NCI-H226 (cell line): ENCODE measurements at regions not wholly inside any gene's neighbourhood (a gene's known extent, or its start where the extent isn't known, plus 50 kb on each side); places are given as distances from the start of the nearest gene placed in this dataset.

Experiments
- DNase-seq: peaks from one replicate; pipeline ENCODE4 v3.0.0-alpha.2; 2015

DNA sequence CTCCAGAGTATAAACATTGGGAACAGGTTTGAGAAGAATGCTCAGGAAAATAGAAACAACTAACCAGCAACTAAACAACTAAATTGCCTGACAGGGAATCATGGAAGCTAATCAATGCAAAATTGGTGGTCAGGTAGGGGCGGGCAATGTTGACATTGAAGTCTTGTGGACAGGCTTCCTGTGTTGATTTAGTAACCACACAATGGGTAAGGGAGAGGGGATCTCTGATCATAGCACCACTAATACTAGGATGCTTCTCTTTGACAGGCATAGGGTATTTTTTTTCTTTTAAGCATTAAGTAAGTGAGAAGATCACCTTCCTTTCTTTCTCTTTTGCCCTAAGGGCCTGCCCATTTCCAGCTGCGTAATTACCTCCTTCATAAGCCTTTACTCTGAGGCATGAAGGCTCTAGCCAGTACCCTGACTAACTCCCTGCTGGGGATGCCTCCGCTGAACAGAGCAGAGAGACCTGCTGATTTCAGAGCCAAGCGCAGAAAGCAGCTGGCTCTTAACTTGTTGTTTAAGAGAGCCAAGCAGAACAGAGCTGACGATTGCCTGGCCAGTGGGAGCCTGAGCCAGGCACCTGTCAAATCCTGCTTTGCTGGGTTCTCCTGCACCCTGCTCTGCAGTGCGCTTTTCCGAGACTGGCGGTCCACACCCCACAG is 118.7 kb downstream of the BMP2 start:
- DNase-seq = no peak

DNA sequence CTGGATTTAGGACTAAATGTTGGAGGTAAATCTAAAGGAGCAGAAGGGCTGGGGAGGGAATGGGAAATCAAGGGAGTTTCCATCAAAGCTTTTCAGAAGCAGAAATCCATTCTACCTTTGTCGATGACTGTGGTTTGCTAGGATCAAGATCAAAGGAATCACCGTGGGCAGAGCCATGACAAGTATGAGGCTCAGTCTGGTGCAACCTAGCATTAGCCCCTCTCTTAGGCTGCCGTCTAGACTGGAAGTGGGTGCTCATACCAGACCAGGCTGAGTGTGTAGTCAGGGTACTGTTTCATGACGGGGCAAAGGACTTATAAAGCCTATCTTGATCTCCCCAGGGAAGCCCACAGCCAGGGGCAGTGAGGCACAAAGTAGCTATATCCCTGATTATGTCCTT is 120.5 kb downstream of the BMP2 start:
- DNase-seq = no peak

DNA sequence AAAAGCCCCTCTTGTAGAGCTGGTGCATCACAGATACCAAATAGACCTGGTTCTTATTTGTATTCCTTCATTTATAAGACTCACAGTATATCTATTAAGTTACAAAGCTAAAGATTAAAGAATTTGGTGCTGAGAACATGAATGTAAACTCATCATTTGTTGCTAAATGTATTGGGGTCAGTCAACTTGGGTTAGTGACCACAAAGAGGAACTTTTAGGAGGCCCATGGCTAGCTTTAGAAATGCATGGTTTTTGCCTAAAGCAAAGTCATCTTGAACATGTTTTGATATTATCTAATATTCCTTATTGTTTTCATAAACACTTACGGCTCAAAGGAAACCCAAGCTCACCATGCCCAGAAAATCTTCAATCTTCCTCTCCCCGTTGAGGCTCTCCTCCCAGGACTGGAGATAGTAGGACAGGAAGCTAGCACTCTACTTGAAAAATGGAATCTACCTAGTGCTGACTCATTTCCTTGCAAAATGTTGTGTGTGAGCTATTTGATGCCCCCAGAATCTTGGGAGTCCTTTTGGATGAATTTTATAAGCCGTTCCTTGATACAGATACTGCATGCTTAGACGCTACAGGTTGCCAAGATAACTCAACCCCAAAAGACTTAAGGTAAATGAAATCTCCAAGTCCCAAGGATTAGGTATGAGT is 121.4 kb downstream of the BMP2 start:
- no peak for DNase-seq

DNA sequence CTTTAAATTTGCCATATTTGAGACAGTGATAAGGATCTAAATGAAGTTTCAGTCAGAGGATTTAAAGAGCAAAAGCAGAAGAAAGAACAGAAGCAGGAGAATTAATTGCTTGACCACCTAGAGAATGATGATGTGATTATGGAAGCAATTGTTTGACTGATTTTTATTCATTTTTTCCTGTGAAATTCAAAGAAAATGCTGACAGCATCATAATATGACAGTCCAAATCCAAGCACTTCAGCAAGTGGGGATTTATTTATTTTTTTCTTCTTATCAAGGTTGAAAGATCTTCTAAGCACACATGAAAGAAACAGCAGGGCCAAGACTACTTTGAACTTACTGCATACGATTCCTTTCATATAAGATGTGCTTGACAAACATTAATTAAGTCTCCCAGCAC is 125.2 kb downstream of the BMP2 start:
- DNase-seq = no peak

DNA sequence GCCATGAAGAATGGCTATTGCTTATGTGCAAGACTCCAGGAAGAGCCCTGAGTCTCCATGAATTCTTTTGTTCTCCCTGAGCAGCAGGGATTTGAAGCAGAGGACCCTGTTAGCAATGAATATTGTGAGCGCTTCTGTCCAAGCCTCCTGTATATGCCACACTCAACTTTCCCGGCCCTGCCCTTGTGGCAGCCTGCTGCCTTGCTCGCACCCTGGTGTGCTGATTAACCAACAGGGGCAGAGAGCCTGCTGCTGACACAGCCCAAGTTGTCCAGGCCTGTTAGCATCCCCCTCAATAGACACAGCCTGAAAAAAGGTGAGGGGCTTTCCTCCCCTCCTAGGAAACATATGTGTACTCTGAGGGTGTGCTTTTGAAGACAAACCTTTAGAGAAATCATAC is 131.4 kb downstream of the BMP2 start:
- no peak for DNase-seq

DNA sequence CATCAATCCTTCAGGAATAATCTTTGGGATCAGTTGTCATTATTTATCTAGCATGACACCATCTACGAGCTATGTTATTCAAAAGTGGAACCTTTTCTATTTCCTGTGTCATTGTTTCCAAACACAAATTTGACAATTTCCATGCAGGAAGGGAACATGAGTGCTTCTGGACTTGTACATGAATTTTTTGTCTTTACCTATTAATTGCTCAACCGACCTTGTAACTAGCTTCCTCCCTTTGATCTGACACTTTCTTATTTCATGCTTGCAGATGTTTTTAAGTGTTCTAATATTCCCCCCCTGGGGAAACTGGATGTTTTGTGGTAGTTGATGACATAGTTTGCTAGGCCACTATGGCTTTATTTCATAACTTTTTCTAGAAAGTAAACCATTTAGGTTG is 139.4 kb downstream of the BMP2 start:
- DNase-seq = no peak

DNA sequence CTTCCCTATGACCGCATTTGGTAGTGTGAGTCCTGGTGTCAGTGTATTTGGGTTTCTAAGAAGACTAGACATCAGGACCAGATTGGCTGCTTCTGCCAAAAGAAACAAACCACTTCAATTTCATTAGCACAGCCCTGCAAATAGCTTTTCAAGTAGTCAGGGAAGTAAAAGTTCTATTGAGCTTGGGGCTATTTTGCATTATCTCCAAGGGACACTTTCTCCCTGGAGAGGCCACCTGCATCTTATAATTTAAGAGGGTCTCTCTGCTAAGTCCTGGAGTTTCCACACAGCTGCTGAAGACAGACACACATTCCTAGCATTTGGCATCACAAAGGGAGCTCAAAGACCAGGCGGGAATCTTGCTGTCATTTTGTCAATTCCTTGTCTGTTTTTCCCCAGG is 141.2 kb downstream of the BMP2 start:
- DNase-seq = no peak

DNA sequence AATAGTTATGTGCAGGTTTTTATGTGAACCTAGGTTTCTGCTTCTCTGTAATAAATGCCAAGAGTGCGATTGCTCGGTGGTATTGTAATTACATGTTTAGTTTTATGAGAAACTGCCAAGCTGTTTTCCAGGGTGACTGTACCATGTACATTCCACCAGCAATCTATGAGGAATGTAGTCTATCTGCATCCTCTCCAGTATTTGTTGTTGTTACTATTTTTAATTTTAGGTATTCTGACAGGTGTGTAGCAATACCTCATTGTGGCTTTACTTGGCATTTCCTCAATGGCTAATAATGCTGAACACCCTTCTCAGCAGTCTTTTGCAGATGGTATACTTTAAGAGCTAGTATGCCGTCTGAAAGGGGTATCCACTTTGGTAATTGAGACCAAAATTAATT is 142.1 kb downstream of the BMP2 start:
- DNase-seq = no peak

DNA sequence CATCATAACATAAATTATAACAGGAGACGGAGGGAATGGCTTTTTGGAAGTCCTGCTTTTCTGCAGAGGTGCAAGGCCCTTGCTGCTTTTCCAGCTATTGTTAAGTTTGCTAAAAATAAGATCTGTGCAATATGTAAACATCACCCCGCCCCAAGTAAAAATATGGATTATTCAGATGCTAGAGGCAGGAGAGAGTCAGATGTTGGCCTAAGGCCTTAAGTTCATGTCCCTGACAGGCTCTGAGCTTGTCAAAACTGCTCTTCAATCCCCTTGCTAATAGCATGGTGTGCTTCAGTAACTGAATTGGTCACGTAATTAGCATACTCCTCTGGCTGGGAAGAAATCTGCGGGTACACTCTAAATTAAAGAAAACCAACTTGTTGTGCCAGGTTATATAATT is 147.5 kb downstream of the BMP2 start:
- DNase-seq = no peak

DNA sequence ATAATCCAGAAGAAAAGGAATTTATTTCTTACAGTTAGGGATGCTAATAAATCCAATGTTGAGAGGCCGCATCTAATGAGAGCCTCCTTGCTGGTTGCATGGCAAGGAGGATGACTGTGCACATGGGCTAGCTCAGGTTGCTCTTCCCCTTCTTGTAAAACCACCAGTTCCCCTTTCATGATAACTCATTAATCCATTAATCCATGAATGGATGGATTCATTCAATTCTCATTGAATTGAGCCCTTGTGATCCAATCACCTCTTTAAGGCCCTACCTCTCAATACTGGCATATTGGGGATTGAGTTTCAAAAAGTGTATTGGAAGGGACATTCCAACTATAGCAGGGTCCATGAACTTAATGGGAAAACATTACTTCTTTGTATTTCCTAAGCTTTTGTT is 149.5 kb downstream of the BMP2 start:
- DNase-seq = no peak

DNA sequence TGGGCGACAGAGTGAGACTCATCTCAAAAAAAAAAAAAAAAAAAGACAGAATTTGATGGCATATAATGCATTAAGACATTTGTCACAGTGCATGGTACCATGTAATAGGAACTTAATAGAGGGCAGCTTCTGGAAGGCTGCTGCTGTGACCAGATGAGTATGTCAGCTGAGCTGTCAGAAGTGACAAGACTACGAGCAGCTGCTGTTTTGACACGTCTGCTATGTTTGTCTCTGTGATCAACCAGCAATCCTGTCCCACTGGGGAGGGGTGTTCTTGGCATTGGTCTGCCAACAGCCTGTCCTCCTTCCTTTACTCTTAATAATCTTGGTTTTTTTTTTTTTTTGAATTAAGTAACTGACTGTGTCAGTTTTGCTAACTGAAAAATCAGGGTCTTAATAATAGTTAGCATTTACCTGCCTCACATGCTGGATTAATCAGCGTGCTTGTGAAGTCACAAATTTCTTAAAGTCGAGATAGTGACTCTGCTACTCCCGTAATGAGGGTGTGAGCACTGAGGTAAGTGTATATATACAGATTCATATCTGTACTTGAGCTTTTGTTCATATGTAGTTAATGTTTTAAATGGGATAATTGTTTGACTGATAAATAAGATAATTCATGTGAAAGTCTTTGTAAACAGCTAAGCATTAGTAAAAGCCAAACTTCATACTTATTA is 152.4 kb downstream of the BMP2 start:
- DNase-seq = no peak

DNA sequence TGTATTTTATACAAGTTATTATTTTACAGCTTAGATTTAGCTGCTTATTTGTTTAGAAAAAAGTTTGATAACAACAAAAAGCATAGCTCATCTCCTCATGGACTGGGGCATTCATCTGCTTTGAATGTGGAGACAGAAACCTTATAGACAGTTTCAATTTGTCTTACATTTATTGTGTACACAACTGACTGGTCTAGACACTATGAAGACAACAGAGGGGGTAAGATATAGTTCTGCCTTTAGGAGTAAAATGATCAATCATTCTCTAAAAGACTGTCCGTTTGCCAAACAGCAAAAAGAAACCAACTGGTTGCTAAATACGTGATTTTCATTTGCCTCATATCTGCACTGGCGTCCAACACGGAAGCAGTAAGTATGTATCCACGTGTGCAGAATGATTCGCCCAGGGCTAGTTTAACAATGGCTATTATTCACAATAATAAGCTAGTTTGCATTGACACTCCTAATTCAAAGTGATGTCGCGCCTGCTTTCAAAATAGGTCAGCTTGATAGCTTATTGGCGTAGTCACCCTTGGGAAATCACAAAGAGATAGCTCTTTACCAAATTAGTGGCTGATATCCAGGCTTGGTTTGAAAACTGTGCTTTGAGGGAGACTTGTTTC is 153.6 kb downstream of the BMP2 start:
- DNase-seq = no peak

DNA sequence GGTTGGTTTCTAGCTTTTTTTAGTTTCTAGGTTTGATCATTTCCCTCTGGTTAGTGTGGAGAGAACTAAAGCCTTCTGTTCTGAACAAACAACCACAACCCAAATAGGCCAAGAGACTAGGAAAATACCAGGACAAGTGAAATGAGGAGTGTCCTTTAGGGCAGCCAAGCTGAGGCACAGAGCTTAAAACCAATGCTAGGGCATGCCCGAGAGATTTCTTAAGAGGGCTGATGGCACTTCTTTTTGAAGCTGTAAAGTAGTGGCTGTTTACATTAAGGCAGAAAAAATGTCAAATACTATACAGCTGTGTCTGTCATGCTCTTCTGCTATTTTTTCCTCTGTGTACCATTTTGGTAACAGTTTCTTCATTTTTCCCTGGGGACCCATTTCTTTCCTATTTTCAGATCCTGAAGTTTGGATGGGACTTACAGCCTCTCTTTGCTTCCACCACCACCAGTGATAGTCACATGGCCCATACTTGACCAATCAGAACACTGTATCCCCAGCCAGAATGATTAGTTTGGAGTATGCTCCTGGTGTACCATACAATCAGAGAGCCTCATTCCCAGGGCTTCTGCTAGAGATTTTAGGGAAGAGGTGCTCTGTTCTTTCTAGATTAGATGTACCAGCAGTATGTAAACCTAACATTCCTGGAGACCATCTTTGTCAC is 154.4 kb downstream of the BMP2 start:
- DNase-seq = no peak

DNA sequence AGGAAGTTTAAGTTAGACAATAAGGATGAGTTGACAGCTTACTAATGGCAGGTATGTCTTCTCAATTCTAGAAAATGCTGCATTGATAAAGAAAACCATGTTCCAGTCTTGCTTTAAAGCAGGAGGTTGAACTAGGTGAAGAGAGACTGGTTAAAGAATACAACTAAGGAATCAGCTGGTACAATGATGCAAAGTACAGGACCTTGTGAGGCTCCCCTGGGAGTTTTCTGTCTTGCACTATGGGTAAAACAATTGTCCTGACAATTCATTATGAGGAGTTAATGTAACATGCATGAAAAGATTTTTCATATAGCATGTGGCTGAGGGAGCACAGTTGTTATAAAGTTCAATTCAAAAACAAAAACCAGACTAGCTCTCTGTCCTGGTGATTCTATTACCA is 157.2 kb downstream of the BMP2 start:
- no peak for DNase-seq

DNA sequence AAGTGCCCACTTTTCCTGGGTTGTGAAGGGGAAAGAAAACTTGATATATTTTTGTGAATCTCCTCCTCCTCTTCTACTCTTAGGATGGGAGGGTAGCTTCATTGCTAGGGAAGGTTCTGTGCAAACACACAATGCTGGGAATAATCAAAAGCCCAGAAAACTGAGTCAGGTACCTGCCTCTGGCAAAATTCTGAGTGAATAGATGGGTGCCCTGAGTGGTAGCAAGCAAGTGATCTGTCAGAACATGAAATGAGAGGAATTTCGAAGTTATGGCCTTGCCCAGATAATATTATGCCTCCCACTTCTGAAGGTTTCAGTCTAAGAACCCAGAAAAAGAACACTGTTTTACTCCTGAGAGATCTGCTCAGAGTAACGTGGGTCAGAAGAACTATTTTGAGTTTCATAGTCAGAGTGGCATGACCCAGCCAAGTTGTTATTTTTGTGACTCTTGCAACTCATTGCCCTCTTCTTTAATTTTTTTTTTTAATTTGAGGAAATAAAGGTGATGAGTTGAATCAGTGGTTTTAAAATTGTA is 158.3 kb downstream of the BMP2 start:
- no peak for DNase-seq

DNA sequence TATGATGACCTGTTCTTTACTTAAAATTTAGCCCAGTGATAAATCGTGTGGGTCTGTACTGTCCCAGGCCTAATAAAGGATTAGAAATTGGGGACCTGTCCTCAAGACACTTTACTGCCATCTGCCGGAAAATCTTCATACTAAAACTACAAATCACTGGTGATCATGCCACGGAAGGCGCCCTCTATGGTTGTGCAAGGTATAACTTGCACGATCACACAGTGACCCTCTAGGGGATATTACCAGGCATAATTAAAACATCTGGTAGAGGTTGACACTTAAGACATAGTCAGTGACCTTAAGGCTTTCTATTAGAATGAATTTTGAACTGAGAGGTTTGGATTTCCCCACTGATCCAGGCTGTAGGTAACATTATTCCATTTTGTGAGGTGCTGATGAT is 172.6 kb downstream of the BMP2 start:
- no peak for DNase-seq

DNA sequence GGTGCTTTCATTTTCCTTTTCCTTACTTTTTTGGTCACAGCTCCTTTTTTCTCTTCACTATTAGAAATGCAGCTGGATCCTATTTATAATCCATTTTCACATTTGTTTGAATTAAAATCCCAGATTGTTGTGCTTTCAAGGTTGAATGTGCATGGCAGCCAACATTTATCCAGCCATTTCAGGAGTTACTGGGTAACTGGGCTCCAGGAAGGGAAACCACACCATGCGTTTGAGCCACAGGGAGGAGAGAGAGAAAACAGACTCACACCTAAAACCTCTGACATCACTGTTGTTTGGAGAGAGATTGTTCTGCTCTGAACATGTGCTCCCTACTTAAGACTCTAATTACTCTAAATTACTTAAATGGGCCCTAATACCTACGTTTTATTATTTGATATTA is 173.4 kb downstream of the BMP2 start:
- DNase-seq = no peak

DNA sequence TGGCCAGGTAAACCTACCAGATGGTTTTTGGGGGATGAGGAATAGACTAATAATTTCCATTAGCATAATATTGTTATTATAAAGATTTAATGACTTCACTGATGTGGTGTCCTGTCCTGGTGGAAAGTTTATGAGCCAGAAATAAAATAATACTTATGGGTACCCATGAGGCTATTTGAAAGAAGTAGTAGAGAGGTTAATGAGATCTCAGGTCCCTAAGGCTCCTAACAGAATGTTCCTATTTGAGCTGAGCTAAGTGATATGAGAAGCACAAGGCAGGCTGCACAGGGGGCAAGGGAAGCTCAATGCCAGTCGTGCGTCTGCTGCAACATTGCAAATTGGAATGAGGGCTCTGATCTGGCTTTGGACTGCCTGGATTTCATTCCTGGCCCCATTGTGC is 174.1 kb downstream of the BMP2 start:
- DNase-seq = no peak

DNA sequence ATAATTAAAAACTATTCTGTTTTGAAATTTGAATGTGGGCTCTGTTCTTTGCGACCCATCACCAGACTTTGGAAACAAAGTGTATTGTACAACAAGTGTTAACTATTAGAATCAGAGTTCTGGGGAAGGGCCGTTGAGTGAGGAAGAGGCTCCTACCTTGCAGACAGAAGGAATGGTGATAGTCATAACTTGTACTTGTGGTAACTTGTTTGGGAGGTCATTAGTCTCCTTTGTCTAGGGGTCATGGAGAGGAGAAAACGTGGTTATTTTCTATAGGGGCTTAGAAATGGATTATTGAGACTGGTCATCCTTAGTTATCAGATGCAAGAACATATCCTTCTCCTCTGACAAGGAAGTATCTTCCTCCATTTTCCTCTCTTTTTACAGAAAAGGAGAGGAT is 174.8 kb downstream of the BMP2 start:
- no peak for DNase-seq

DNA sequence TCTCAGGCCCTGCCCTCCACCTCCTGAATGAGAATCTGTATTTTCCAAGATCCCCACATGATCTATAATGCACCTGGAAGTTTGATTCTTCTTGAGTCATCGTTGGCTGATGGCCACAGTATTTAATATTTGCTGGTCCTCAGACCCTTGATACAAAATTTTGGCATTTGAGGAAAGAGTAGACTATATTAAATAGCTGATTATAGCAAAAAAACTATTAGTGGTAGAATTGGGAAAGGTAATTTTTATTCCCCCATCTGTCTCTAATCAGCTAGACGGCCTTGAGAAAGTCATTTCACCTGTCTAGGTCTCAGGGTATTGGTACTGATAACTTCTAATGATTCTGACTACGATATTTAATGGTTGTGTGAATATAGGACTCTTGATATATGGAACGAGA is 176.8 kb downstream of the BMP2 start:
- DNase-seq = no peak

DNA sequence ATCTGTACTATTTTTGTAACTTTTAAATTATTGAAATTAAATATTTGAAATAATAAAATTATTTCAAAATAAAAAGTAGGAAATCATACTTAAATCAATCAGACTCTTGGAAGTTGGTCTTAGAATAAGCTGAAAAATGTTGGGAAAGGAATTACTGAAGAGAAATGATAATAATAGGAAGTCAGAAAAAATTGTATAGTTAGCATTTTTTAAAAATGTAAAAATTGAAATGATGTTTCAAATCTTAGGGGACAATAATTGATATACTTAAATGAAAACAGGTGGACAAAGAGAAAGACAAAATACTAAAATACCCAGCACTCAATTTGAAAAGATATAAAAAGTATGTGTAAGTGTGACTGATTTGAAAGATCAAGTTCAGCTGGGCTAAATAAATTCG is 186.1 kb downstream of the BMP2 start:
- DNase-seq = no peak

DNA sequence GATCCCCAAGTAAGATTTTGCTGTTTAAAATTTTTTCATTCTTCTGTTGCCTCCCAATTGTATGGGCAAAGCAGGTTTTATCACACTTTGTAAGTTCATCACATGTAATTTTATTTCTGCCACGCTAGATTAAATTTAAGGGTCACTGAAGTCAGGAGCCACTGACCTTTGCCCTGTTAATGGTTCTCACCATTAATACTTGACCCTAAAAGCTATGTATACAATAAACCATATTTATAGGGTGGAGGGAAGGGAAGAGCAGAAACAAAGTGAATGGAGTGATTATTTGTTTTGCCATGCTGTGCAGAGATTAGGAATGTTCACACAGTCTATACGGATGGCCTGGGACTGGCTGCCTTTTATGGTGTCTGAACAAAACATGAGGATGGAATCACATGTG is 186.7 kb downstream of the BMP2 start:
- no peak for DNase-seq

DNA sequence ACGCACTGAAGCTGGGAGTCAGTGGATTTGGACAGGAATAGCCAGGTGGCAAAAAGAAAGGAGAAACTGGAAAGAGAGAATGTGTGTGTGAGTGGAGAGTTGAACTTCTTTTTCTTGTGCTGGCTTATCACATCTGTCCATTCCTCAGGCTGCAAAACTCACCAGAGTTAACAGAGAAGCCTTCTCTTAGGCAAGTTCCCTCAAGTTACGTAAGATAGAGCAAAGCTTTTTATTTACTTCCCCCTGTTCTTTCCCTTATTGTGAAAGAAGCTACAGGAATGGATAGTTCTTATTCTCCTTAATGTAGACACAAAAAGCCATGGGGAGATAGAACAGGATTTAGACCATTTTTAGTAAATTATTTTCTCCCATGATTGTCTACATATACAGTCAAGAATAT is 188.6 kb downstream of the BMP2 start:
- no peak for DNase-seq
